GM12864 (cell line): ENCODE measurements at regions not wholly inside any gene's neighbourhood (a gene's known extent, or its start where the extent isn't known, plus 50 kb on each side); places are given as distances from the start of the nearest gene placed in this dataset.

Source experiments
- DNase-seq: peaks from one replicate; pipeline ENCODE4 v3.0.0-alpha.2; 2011; ENCODE audit warnings: low read depth
- H3K4me3 ChIP-seq: 2 replicates; pipeline ENCODE4 v1.5.1; 2011; ENCODE audit warnings: mild to moderate bottlenecking, low read depth, low read length, control low read depth
- TF ChIP-seq, protein P1 (sequence below): IDR thresholded peaks from 2 replicates; pipeline ENCODE4 v1.5.1; 2011; ENCODE audit warnings: low read depth, mild to moderate bottlenecking, moderate library complexity, low read length, control low read depth, inconsistent platforms; ENCODE audit errors: missing control alignments

DNA sequence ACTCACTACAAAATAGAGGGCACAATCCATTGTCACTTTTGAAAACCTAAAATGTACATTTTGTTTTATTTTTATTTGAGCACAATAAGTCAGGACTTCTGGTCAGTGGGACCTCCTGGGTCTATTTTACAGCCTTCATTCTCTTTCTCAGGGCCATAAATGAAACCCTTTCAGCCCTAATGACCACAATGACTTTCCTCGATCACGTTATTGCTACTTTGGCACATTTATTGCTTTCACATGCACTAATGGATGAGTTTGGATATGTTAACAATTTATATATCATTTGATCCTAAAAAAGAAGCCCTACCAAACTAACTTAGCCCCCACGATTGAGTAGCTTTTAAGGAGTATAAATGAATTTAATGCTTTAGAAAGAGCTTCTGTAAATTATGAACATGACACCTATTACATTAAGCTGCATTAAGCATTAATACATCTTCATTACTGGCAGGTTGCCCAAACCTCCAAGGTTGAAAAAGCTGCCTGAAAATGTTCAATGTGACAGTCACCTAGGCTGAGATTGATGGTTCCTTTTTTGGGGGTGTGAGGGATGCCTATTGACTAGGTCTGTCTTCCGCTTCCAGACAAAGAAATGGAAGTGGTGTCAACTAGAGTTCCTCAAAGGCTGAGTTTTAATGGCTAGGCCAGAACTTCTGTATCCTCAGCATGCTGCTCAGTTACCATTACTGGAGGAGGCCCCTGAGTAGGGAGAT lies 296.4 kb downstream of the GPAT3 start:
- no peak for DNase-seq
- H3K4me3 ChIP-seq = no peak overlapping the region
- TF ChIP-seq, protein P1, sequence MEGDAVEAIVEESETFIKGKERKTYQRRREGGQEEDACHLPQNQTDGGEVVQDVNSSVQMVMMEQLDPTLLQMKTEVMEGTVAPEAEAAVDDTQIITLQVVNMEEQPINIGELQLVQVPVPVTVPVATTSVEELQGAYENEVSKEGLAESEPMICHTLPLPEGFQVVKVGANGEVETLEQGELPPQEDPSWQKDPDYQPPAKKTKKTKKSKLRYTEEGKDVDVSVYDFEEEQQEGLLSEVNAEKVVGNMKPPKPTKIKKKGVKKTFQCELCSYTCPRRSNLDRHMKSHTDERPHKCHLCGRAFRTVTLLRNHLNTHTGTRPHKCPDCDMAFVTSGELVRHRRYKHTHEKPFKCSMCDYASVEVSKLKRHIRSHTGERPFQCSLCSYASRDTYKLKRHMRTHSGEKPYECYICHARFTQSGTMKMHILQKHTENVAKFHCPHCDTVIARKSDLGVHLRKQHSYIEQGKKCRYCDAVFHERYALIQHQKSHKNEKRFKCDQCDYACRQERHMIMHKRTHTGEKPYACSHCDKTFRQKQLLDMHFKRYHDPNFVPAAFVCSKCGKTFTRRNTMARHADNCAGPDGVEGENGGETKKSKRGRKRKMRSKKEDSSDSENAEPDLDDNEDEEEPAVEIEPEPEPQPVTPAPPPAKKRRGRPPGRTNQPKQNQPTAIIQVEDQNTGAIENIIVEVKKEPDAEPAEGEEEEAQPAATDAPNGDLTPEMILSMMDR = no peak

DNA sequence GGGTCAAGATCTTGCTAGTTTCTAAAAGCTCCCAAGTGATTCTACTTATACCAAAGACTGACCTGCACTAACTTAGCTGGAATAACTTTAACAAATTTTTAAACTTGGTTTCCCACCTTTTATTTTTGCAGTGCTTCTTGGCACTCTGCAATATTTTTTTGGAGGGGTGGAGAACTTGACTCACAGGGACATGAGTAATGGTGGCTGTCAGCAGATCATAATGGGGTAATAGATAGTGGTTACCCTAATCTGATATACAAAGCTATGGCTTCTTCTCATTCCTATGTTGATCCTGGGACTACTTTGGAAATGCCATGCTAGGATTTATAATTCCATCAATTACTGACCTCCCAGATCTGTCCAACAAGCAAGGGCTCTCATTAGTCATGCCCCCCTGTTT lies 295.7 kb downstream of the GPAT3 start:
- no peak overlapping the region for H3K4me3 ChIP-seq
- TF ChIP-seq, protein P1 = no peak
- DNase-seq = no peak

DNA sequence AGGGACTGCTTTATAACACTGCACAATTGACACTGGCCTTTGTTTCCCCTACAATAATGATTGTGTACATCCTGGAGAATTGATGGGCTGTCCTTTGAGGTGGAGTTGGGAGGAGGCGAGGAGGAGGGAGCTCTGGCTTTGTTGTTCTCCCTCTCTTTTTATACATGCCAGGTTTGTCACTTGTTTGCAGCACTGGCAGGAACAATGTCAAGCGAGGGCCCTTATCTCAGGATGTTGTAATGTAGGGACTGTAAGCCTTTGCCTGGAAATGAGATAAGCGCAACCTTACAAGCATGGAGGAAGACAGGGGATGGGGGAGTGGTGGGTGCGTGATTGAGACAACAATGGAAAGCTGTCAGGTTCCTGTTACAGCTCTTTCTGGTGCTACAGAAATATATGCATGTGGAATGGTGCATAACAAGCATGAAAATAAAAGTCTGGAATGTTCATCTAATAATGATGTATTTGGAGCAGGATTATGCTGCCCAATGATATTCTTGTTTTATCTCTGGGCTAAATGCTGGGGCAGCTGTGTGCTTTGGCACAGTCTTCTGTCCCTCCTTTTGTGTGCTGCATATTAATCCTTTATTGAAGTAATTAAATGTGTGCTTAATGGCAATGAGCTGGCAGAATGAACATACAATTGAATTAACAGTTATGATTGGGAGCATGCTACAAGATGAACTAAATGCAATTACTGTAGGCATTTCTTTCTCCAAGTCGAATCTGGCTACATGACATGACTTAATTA lies 294.4 kb downstream of the GPAT3 start:
- TF ChIP-seq, protein P1 = no peak
- H3K4me3 ChIP-seq = no peak overlapping the region
- no peak for DNase-seq

DNA sequence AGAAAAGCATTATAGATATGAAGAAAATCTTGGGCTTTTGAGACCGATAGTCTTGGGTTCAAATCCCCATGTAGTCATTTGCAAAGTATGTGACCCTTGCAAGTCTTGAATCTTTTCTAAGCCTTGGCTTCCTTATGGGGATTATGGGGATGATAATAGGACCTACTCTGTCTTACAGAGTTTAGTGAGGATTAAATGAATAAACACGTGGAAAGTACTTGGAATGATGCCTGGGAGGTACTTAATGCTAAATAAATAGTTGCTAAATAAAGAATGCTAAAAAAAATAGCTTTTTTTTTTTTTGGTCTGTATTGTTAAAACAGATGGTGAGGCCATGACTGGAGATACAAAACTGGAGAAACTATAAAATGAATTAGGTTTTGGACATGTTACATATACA lies 292.7 kb downstream of the GPAT3 start:
- TF ChIP-seq, protein P1 = no peak
- DNase-seq = no peak
- no peak overlapping the region for H3K4me3 ChIP-seq

DNA sequence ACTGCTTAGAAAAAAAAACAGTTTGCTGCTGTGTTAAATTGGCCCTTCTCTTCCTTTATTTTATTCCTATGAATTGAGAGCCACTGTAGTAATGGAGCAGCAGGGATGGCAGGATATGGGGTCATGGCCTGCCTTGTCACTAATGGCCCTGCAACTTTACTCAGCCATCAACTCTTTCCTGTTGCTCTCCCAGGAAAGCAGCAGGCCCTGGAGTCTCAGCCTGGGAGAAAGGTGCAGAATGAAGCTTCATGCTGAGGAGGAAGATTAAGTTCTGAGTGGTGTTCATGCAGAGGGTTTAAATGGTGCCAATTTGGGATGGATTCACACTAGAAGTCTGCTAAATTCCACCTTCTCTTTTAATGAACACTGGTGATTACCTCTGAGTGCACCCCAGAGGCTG lies 285.6 kb downstream of the GPAT3 start:
- TF ChIP-seq, protein P1 = no peak
- no peak for DNase-seq
- no peak overlapping the region for H3K4me3 ChIP-seq

DNA sequence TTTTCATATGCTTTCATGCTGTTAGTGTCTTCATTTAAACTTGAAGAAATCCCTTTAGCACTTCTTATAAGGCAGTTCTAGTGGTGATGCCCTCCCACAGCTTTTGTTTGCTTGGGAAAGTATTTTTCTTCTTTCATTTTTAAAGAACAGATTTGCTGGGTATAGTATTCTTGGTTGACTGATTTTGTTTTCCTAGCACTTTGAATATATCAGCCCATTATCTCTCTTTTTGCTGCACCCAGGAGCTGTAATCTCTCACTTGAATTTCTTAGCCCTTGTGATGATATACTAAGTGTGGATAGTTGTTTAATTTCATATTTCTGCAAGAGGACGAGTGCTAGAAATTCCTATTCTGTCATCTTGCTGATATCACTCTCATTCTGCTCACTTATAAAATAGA lies 283.7 kb downstream of the GPAT3 start:
- no peak overlapping the region for H3K4me3 ChIP-seq
- DNase-seq = no peak
- TF ChIP-seq, protein P1 = no peak
